ENCODE measurements at regions not wholly inside any gene's neighbourhood (a gene's known extent, or its start where the extent isn't known, plus 50 kb on each side); places are given as distances from the start of the nearest gene placed in this dataset.

DNA sequence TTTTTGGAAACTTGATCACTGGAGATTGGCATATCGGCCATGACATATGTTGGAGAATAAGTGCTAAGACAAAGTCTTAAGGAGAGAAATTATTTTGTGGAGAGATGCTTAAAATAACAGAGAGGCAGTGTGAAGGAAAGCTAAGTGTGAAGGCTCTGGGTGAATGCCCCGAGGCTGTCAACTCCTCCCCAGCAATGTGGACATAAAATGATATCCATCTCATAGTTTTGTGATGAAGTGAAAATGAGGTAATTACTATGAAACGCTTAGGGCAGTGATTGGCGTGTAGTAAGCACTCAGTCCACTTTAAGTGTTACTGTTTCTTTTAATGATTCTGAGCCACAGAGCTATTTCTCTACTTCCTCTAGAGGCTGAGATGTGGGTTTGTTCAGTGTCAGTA lies 195.8 kb upstream of the KLF12 start:
- DNase-seq: no peak

DNA sequence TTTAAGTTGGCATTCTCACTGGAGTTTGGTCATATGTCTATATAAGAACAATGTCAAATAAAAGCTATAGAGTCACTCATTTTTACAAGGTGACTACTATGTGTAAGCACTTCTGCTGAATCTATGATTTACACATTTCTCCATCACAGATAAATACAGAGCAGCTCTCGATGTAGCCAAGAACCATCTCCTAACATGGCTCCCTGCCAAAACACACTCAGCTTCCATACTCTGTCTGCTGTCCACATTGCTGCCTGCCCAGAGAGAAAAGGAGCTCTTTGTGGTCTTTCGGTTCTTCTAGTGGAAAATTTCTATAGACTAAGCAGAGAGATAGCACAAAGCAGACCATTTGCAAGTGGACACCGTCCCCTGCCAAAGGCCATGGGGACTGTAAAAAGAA lies 190.9 kb upstream of the KLF12 start:
- DNase-seq: no peak

DNA sequence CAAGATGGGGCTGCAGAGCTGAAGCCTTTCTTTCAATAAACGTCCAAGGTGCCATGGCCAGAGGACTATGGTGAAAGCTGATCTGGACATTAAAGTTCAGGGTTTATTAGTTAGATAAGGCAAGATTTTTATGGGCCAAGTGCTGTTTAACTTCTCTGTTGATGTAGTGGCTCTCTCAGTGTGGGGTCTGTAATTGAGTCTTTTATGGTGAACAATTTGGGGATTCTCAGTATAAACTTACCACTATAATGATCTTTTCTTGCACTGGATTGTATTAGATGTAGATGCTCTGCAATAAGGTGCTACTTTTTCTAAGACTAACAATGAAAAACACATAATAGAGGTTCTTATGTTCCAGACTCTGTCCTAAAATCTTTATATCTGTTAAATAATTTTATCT lies 190.1 kb upstream of the KLF12 start:
- DNase-seq: no peak

DNA sequence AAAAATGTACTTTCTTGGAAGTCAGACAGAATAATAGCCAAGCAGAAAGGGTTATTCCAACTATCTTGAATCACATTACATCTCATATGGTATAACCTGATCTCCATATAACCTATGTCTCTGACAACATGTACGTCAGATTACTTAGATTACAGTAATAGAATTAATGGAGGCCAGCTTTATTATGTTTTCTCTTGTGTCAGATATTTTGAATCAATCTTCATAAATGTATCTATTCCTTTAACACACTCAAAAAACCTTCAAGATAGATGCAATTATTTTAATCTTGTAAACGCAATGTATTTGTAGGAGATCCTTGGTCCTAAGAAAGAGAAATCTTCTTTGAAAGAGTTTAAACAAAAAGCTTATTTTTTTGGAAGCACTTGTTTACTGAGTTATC lies 188.4 kb upstream of the KLF12 start:
- no peak for DNase-seq

DNA sequence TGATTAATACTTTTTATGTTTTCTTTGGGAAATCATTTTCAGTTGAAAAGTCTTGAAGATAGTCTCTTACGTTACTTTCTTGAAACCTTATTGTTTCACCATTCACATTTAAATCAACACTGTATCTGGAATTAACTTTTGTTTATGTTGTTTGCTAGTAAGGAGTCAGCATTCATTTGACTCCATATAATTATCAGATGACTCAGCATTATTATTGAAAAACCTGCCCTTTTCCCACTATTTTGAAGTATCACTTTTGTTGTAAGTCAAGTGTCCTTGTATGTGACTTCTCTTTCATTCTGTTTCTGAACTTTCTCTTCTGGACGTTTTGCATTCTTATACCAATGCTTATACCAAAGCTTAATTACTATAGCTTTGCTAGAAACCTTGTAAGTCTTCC lies 186.1 kb upstream of the KLF12 start:
- no peak for DNase-seq

DNA sequence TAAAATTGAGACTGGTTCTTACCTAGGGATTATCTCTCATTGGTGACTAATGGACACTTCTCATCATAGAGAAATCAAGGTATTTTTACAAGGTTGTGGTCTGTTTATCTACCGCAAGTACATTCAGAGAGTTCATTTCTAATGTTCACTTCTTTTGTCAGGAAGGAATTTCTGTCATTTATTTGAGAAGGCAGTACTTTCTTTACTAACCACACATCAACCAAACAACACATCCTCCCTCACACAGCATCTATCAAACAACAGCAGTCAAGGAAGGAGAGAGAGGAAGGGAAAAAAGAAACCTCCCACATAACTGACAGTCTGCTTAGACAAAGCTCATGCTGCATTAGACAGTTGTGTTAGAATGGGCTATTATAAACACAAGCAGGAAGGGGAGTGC lies 182.3 kb upstream of the KLF12 start:
- no peak for DNase-seq

DNA sequence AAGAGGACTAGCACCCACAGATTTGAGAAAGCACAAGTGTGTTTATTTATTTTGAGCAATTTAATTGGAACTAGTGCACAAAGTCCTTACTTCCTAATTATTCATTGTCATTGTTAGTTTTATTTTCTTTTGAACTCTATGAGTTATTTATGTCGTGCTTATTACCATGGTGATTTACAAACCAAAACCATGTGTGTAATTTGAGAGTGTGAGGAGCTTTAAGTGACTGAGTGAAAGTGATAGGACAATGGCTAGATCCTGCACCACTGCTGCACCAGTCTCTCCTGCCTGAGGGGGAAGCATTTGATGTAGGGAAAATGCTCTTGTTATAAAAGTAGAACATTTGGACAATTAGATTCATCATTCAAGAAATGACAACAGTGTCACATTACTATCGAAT lies 172.3 kb upstream of the KLF12 start:
- DNase-seq: no peak

DNA sequence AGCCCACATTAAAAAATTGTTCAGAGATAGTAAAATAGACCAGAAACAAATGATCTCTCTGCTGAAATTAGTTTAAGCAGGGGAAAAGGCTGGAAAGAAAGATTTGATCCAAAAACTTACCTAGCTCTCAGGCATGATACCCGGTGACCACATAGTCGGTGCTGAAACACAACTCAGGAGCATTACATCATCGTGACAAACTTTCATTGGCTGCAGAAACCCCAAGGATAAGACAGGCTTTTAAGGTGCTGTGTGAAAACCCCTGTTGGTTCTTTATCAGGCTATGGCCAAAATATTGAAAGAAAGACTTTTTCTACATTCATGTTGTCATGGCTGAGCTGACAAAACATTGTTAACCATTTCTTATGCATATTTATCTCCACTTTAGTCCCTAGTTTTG lies 171.7 kb upstream of the KLF12 start:
- no peak for DNase-seq

DNA sequence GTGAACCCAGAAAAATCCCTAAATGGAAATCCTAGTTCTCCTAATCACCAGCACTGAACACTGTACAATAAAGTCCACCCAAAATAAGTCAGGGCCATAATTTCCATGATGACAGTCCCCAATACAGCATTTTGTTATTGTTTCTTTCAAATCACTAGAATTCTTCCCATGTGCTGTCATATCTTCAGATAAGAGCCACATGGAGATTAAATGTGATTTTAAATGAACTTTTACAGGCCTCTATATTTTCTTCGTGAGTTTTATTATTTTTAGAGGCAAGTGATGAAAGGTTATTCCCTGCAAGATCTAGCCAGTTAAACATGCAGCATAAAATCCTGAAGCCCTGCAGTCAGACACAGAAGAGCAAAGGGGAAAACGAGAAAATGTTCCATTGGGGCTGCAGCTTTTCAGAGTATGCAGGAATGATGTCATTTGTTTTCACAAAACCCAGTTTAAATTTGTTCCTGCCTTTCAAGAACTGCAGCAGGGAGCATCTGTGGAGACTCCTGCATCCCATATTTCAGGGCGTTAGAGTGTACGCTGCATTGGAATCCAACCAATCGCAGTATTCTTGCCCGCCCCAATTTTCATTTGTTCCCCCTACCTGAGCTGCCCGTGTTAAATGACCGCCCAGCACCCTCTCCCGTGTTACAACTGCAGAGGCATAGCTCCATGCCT lies 167.2 kb upstream of the KLF12 start:
- DNase-seq: no peak

DNA sequence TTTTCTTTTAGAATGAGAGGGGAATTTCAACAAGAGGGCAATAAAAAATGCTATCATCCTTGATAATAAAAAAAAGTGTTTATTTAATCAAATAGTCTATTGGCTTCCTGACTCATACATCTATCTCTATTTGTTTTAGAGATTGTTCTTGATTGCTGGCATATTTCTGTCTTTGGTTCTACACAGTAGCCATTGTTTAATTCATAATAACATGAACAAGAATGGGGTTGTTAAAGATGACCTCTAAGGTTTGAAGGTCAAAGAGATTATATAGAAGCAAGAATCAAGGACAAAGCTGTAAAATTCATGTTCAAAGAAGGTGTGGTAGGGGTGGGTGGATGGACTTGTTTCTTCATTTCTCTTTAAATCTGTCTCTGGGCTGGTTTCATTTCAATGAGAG lies 166.0 kb upstream of the KLF12 start:
- DNase-seq: no peak

DNA sequence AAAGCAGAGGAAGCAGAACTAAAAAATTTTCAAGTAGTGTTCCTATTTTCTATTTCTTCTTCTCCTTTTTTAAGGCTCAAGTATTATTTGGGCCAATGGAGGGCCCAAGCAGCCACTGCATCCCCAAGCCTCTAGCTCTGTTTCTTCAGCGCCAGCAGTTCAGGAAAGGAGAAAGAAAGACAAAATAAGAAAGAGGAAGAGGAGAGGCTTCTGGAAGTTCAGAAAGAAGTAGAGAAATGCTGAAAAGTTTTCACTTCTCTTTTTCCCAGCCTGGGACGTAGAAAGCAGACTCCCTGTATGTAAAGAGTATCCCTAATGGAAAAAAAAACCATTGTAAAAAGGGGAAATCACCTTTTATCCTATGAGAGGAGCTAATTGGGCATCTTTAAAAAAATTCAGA lies 165.5 kb upstream of the KLF12 start:
- no peak for DNase-seq

DNA sequence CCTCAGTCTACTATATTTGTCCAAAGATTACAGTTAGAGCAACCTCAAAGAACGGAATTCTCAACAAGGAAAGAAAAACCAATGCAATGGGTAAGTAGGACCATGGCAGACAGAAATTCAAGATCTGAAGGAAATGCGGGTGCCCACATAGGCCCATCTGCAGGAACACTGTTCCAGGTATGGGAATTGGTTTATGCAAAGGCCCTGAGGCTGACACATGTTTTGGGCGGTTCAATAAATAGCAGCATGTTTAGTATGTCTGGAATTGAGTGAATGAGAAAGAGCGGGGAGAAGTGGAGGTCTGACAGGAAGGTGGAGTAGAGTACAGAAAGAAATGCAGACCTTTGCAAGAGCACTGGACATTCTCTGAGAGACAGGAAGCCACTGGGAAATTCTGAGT lies 164.7 kb upstream of the KLF12 start:
- DNase-seq: no peak

DNA sequence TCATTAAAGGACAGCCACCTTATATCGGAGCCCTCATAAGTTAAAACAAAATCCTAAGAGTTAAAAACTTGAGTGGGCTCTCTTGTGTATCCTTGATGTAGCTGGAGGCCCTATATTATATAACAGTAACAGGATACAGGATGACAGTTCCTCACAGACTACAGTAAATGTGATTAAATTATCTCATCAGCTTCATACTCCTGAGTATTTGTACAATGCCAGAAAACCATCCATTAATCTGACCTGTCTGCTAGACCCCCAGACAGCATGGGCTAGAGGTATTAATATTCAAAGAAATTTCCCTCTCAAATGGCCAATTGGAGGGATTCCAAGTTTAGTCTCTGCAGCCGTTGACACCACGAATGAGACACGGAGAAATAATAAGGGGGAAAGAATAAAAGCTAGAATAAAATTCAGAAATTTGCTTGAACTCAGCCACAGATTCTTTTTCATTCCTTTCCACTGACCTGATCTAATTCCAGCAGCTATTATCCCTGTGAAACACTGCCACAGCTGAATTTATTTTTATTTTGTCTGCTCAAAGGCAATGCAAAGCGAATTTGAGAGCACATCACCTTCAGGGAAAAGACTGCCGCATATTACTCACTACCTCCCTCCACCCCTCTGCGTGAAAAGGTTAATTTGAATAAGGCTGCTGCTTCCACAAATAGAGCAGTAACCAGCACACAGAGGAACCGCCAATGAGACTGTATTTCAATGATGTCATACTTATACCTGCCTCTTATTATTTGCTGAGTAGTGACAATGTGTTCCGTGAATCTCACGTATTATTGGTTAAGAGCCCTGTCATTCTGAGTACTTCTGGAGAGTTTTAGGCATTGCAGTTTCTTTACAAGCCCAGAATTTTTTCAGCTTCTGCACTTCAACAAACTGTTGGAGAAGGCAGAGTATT lies 155.9 kb upstream of the KLF12 start:
- DNase-seq: peak; percentile 74 to 75

DNA sequence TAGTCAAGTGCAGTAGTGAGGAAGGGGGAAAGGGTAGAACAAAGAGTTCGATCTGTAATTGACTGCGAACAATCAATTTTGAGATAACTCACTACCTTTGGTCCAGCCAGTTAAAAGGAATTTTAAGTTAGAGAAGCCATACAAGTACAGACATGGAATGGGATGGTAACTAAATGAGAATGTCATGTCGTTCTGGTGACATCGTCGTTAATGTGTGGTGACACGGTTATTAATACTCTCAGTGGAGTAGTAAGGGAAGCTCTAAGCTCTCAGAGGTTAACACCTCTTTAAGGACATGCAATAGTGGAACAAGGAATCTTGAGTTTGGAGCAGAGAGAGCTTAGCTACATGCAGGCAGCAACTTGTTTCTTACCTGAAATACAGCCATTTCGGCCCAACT lies 154.9 kb upstream of the KLF12 start:
- DNase-seq: no peak

DNA sequence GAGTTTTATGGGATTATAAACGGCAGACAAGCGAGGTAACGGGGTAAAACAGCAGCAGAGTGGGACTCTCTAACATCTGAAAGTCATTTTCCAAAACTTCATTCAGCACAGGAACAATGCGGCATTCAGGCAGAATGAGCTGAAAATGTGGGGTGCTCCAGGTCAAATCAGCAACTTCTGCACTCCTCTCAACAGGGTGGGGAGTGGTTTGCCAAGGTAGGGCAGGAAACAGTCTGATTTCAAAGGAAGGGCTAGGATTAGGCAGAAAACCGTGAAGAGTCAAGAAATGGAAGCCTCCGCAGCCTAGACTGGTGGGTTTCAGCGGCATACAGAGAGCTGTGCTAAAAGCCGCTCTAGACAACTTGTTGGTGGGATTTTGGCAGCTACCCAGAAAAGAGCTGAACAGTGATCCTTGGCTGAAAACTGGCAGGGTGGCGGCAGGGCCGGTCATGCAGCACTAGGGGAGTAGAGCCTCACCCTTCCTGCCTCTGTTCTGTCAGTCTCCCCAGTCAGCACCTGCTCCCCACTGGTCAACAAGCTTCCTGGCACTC lies 154.2 kb upstream of the KLF12 start:
- peak; percentile 30 to 35 for DNase-seq

DNA sequence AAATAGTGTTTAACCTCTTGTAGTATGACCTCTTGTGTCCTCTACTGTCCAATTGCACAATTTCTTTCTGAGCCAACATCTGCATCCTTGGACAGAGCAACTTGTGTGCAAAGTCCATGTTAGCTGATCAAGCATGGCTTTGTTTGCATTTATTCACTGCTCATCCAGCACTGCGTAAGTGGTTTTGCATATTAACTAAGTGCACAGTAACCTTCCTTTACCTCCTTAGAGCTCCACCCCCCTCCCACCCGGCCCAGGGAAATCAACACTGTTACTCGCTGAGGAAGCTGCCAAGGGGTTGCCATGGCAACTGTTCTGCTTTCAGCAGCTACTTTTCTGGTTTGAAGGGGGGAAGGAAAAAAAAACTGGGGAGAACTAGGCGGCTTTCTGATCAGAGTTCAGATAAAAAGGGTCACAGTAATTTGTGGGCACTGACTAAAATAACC lies 153.5 kb upstream of the KLF12 start:
- DNase-seq: peak; percentile 90 to 93

DNA sequence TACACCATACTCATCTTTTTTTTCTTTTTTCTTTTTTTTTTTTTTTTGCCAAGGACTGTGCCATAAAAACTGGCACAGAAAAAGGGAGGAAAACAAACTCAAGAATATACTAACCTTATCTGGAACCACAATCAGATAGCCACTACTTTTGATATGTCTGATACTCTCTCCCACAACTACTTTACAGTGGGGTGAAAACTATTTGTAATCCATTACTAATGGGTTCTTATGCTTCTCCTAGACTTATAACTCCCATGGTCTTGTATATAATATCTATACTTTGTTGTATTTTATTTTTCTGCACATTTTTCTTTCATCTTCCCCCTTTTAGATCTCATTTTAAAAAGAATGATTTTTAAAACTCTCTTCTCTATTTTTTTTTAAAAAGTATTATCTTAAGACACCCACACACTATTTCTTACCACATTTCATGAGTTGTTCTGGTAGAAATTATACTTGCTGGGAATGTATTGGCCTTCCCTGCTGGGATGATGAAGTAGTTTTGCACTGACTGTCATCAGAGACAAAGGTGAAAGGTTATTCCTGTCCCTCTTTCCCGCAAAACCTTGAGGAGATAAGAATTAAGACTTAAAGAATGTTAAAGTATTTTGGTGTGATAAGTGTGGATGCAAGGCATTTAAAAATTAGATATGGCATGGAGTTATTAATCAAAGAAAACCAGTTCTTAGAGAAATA lies 146.7 kb upstream of the KLF12 start:
- no peak for DNase-seq

DNA sequence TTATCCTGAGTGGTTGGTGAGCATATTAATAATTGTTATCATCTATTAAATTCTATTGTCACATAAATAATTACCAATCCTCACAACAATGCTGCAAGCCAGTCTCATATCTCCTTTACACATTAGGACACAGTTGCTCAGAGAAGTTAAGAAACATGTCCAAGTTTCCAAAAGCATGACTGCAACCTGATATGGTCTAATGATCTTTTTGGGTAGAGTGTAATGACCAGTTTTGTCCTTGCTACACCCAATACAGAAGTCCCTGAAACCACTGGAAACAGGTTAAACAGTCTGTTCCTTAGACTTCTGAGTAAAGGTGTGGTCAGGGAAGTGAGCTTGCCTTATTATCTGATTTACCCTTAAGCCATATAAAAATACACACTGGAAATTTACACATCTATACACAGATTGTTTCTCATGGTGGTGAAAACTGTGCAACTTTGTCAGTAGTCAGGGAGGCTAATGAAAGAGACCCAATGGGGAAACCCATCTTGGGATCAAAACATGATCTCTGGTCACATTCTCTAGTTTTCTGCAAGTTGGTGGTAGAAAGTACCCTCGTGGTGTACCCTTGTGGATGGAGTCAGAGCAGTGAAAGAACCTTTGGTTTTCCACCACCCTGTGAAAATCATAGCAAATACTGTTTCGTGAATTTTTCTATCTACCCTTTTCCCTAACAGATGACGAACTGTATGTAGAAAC lies 146.0 kb upstream of the KLF12 start:
- DNase-seq: no peak

DNA sequence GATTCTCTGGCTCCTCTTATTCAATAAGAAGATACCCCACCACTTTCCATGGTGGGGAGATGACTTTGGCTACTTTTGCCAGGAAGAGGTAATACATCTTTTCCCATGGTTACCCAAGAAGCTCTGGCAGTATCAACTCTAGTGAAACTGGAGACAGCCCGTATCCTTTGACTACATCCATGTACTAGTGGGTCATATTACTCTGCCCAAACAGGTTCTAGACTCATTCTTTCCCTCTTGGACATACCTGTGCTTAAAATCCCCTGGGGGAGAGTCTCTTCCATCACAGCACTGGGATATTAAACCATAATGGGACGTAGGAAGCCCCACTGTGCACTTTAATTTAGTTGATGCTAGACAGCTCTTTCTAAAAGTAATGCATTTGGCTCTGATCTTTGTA lies 144.7 kb upstream of the KLF12 start:
- DNase-seq: no peak

DNA sequence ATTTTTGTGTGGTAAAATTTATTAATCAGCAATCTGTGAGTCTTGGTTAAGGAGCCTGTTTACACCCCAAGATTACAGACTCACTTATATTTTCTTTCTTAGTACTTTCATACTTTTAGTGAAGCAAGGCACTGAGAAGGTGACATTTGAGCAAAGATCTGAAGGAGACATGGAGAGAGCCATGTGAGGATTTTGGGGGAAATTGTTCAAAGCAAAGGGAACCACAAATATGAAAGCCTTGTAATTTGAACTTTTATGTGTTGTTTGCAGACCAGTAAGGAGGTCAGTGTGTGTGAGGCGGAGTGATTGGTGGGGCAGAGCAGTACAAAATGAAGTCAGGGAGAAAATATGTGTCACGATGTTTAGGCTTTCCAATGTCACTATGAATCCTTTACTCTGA lies 140.7 kb upstream of the KLF12 start:
- no peak for DNase-seq

DNA sequence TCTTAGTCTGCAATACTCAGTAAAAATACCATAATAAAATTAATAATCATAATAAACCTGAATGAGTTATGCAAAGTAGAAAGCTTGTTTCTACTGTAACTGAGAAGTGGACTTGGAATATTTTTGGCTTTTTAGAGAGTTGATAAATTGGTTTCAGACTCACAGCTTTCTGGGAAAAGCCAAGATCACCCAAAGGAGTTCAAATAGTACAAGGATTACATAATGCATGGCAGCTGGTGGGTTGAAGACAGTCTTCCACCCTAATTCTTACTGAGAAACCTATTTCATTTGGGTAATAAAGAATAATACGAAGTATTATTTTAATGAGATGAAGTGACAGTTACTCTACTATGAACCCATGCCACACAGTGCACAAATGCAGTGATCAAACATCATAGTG lies 139.4 kb upstream of the KLF12 start:
- DNase-seq: no peak

DNA sequence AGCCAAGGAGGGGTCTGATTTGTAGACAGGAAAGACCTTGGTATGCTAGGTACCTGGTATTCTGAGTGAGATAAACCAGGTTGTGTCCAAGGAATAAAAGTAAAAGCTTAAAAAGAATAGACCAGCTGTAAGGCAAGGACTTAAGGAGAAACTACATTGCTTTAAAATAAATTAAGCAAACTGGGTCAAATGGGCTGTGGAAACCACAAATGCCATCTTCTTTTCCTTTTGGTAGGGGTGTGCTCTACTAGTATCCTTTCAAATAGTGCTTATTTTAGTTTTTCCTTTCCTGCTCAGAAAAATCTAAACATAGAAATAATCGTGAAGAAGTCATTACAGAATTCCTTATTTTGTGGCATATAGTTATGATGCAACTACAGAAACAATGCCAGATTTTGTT lies 138.6 kb upstream of the KLF12 start:
- no peak for DNase-seq

DNA sequence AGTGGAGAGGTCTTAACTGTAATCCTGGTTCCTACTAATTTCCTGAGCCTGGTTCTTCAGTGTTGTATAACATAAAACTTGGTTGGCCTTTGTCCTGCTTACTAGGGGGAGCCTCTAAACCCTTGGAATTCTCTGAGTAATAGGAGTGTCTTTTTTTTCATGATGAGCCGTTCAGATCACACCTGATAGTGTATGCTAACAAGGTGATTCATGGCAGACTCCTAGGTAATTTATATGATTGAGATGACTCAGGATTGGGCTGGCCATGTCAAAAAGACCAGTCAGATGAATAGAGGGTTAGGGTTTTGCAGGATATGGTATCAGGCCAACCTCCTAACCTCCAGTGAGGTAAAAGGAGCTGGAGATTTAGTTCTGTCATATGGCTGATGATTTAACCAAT lies 135.8 kb upstream of the KLF12 start:
- no peak for DNase-seq
